Stimulated activated naive CD4-positive, alpha-beta T cell treated with Interleukin-2 at 50 U/mL for 16 hours (primary cell): ENCODE measurements at regions not wholly inside any gene's neighbourhood (a gene's known extent, or its start where the extent isn't known, plus 50 kb on each side); places are given as distances from the start of the nearest gene placed in this dataset.
"Not testable (repeated sequence)": the region's sequence is repeated elsewhere in the genome, so short reads cannot be mapped to it uniquely, and the experiment has no call there.

Experiments
- DNase-seq: peaks from one replicate; lab custom pipeline; 2025; lab: John Stamatoyannopoulos, UW

DNA sequence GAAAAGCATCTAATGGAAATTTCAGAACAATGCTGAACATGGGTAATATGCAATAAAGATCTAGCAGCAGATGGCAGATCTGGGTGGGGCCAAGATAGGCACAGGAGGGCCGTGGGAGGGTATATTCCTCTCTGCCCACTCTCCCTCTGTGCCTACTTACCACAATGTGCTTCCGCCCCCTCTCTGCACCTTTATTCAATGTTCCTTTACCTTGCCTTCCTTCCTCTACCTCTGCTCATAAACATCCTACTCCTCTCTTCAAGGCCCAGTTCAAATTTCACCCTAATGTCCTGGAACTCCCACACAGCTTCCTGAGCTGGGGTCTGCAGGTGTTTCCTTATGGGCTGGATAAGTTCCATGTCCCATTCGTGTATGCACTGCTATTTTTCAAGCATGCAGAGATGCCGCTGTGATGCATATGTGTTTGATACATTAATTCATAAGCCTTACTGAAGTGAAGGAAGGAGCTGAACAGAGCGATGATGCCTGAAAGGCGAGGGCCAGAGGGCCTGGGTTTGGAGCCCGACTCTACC, 65.6 kb upstream of the EDEM3 start:
- no peak for DNase-seq

DNA sequence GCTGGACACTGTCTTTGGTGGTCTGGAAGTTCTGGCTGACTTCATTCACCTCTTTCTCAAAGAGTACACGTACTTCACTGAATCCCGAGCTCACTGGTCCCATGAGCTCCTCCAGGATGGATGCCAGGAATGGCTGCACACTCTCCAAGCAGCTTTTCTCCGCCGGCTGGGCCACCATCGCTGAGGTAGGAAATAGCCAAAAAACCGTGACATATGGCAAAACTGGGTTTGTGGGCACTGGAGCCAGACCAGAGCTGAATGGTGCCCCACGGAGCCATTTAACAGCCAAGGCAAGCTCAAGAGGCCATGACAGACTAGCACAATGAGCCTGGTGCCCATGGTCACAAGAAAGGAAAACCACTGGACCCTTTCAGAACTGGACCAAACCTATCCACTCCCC, 64.0 kb upstream of the EDEM3 start:
- no peak for DNase-seq

- not testable (repeated sequence) for DNase-seq
Observed at GRCh38 chr1:184817003-184817402, 62.3 kb upstream of the EDEM3 start.

GRCh38 chr1:184813528-184814089, 59.0 kb upstream of the EDEM3 start:
- DNase-seq, result no peak

GRCh38 chr1:184811439-184812111, 56.9 kb upstream of the EDEM3 start:
- DNase-seq, result no peak

- no peak for DNase-seq
Observed at GRCh38 chr1:184810735-184811343, 56.2 kb upstream of the EDEM3 start.

GRCh38 chr1:184806296-184806721, 51.7 kb upstream of the EDEM3 start:
- DNase-seq, result no peak

- peak; percentile 69 for DNase-seq
Observed at GRCh38 chr1:184805667-184806295, 51.1 kb upstream of the EDEM3 start.
